ENCODE measurements at regions not wholly inside any gene's neighbourhood (a gene's known extent, or its start where the extent isn't known, plus 50 kb on each side); places are given as distances from the start of the nearest gene placed in this dataset.
"Not testable (repeated sequence)": the region's sequence is repeated elsewhere in the genome, so short reads cannot be mapped to it uniquely, and the experiment has no call there.

DNA sequence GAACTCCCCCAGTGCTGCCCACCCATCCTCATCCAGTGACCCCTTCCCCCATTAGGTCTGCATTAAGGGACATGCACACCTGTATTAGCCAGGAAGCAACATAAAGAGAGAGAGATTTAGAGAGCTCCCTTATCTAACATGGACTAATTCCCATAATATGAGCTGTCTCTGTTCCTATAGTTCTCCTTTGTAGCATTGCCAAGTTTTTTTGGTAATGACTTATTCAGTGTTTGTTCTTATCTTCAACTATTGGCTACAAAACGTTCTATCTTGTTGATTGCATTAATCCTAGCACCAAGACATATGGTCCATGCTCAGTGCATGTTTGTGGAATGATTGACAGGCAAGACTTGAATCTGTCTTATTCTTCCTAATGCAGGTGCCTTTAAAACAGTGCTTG is 264.0 kb downstream of the ADGRL2 start:
- ATAC-seq, result no peak
- Histone ChIP-seq H3K27ac (no peak overlapping the region), H3K27me3 (no peaks in the 10 kb centered on the region), H3K36me3 (no peaks in the 10 kb centered on the region), H3K9me3 (no peaks in the 10 kb centered on the region), H3K4me3 (no peak overlapping the region), H3K4me1 (no peaks in the 10 kb centered on the region)
- TF ChIP-seq POLR2AphosphoS5 (IDR thresholded peaks at IDR 0.05) (no peak), POLR2A (IDR thresholded peaks at IDR 0.05) (no peak), EP300 (IDR thresholded peaks at IDR 0.05) (no peak)
- TF ChIP-seq, protein P1, sequence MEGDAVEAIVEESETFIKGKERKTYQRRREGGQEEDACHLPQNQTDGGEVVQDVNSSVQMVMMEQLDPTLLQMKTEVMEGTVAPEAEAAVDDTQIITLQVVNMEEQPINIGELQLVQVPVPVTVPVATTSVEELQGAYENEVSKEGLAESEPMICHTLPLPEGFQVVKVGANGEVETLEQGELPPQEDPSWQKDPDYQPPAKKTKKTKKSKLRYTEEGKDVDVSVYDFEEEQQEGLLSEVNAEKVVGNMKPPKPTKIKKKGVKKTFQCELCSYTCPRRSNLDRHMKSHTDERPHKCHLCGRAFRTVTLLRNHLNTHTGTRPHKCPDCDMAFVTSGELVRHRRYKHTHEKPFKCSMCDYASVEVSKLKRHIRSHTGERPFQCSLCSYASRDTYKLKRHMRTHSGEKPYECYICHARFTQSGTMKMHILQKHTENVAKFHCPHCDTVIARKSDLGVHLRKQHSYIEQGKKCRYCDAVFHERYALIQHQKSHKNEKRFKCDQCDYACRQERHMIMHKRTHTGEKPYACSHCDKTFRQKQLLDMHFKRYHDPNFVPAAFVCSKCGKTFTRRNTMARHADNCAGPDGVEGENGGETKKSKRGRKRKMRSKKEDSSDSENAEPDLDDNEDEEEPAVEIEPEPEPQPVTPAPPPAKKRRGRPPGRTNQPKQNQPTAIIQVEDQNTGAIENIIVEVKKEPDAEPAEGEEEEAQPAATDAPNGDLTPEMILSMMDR (IDR thresholded peaks at IDR 0.05), result no peak
- 6 to 17% methylated on average over 1 of the region's 1 CpG for WGBS, 2 donors (ENCODE audit: low coverage in 1 of 2)

DNA sequence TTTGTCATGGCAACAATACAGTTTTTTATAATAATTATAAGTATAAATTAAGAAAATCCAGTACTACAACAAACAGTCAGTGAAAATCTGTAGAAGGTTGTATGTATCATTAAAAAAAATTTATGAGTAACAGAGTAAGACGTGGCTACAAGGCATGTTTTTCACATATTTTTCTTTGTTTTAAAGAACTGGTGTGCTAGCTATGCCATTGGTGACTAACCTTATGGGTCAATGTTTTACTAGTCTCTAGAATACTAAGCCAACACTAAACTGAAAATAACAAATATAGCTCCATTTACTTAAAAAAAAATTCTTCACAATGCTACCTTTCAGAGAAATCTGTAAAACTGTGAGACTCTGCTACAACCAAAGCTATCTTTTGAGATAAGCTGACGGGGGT is 261.5 kb downstream of the ADGRL2 start:
- no peaks in the 10 kb centered on the region for H3K36me3 ChIP-seq
- H3K27me3 ChIP-seq, result no peaks in the 10 kb centered on the region
- no peak overlapping the region for H3K4me3 ChIP-seq
- 92 to 96% methylated on average over 2 of the region's 2 CpGs for WGBS, 2 donors (ENCODE audit: low coverage in 1 of 2)
- ATAC-seq, result no peak
- no peak overlapping the region for H3K27ac ChIP-seq
- TF ChIP-seq EP300 (IDR thresholded peaks at IDR 0.05), result no peak
- TF ChIP-seq POLR2AphosphoS5 (IDR thresholded peaks at IDR 0.05), result no peak
- TF ChIP-seq POLR2A (IDR thresholded peaks at IDR 0.05), result no peak
- TF ChIP-seq, protein P1 (IDR thresholded peaks at IDR 0.05), result no peak
- H3K4me1 ChIP-seq, result no peaks in the 10 kb centered on the region
- H3K9me3 ChIP-seq, result no peaks in the 10 kb centered on the region

DNA sequence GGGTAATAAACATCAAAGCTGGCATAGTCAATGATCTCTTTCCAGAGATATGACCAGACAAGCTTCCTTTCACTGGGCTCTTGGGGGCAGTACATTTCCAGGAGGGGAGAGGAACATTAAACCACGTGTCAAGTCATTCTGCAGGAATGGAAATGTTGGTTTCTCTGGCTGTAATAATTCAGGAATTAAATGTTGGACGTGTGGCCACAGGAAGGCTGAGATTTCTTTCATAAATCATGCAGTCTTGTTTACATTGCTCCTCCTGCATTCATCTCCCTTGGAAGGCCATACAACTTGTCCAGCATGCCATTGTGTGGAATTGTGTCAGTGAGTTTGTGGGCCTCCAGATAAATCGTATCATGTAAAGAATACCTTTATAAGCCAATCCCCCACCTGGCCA is 259.2 kb downstream of the ADGRL2 start:
- Histone ChIP-seq H3K27me3 (no peaks in the 10 kb centered on the region), H3K9me3 (no peaks in the 10 kb centered on the region), H3K27ac (no peak overlapping the region), H3K4me1 (no peaks in the 10 kb centered on the region), H3K36me3 (no peaks in the 10 kb centered on the region), H3K4me3 (no peak overlapping the region)
- WGBS, 2 donors (ENCODE audit: low coverage in 1 of 2), result 21 to 39% methylated on average over 2 to 3 of the region's 3 CpGs
- no peak for TF ChIP-seq POLR2AphosphoS5 (IDR thresholded peaks at IDR 0.05)
- no peak for TF ChIP-seq EP300 (IDR thresholded peaks at IDR 0.05)
- TF ChIP-seq POLR2A (IDR thresholded peaks at IDR 0.05), result no peak
- TF ChIP-seq, protein P1 (IDR thresholded peaks at IDR 0.05), result no peak
- no peak for ATAC-seq

DNA sequence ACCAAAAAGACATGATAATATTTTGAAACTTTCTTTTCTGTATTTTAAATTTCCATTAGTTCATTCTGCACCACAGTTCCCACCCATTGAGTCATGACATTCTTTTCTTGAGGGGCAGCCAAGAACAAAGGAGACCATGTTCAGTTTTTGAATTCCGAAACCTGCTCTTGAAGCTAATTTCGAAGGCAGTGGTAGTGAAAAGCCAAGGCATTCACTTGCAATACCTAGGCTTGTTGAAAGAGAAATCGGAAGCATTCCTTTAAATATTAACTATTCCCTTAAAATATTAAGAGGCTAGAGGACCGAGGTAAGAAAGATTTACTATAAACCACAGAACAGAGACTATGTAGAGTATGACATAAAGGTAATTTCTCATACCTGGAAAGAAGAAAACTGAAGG is 256.3 kb downstream of the ADGRL2 start:
- Histone ChIP-seq H3K4me3 (no peak overlapping the region), H3K9me3 (no peaks in the 10 kb centered on the region), H3K36me3 (no peaks in the 10 kb centered on the region), H3K27me3 (no peaks in the 10 kb centered on the region), H3K4me1 (no peaks in the 10 kb centered on the region), H3K27ac (no peak overlapping the region)
- WGBS, 2 donors (ENCODE audit: low coverage in 1 of 2), result 79 to 95% methylated on average over 3 to 4 of the region's 4 CpGs
- no peak for ATAC-seq
- TF ChIP-seq EP300 (IDR thresholded peaks at IDR 0.05), result no peak
- TF ChIP-seq, protein P1 (IDR thresholded peaks at IDR 0.05), result no peak
- TF ChIP-seq POLR2AphosphoS5 (IDR thresholded peaks at IDR 0.05), result no peak
- no peak for TF ChIP-seq POLR2A (IDR thresholded peaks at IDR 0.05)

DNA sequence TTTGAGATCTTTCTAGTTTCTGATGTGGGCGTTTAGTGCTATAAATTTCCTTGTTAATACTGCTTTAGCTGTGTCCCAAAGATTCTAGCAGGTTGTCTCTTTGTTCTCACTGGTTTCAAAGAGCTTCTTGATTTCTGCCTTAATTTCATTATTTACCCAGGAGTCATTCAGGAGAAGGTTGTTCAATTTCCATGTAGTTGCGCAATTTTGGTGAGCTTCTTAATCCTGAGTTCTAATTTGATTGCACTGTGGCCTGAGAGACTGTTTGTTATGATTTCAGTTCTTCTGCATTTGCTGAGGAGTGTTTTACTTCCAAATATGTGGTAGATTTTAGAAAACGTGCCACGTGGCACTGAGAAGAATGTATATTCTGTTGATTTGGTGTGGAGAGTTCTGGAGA is 254.6 kb downstream of the ADGRL2 start:
- ATAC-seq, result not testable (repeated sequence)
- 84 to 89% methylated on average over 3 to 4 of the region's 4 CpGs for WGBS, 2 donors (ENCODE audit: low coverage in 1 of 2)

DNA sequence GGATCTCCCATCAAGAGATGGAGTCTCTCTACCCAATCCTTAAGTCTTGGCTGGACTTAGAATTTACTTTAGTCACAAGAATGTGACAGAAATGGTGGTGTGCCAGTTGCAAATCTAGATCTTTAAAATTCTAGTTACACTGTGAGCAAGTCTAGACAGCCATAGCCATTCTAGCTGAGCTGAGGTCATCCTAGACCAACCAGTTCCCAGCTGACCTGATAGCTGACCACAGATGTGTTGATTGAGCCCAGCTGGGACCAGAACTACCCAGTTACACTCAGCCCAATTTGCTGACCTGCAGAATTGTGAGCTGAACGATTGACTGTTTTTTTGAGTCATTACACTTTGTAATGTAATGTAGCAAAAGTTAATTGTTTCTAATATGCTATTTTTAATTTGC is 251.8 kb downstream of the ADGRL2 start:
- no peak for TF ChIP-seq POLR2AphosphoS5 (IDR thresholded peaks at IDR 0.05)
- no peak for TF ChIP-seq POLR2A (IDR thresholded peaks at IDR 0.05)
- TF ChIP-seq, protein P1 (IDR thresholded peaks at IDR 0.05), result no peak
- TF ChIP-seq EP300 (IDR thresholded peaks at IDR 0.05), result no peak
- 56 to 69% methylated on average over 1 of the region's 1 CpG for WGBS, 2 donors (ENCODE audit: low coverage in 1 of 2)
- Histone ChIP-seq H3K27ac (no peak overlapping the region), H3K4me1 (no peaks in the 10 kb centered on the region), H3K9me3 (no peaks in the 10 kb centered on the region), H3K4me3 (no peak overlapping the region), H3K27me3 (no peaks in the 10 kb centered on the region), H3K36me3 (no peaks in the 10 kb centered on the region)
- no peak for ATAC-seq

More for the DNA sequence above, 254.6 kb downstream of the ADGRL2 start:
- H3K4me3 ChIP-seq, H3K27me3 ChIP-seq, H3K4me1 ChIP-seq, H3K9me3 ChIP-seq, H3K27ac ChIP-seq, H3K36me3 ChIP-seq: not testable (repeated sequence)
